SK-N-SH (cell line): ENCODE measurements at regions not wholly inside any gene's neighbourhood (a gene's known extent, or its start where the extent isn't known, plus 50 kb on each side); places are given as distances from the start of the nearest gene placed in this dataset.
A peak's percentile ranks its signal among the peaks of the same experiment; 100 is the strongest.

Experiments used
- CTCF ChIA-PET: fragments of 300-600, 350-600 bp; formaldehyde crosslinking; extraction: SDS; loops from one replicate; lab custom pipeline; 2021; lab: Yijun Ruan, JAX
- POLR2A ChIA-PET: fragments of 350-600 bp; sonication (Branson Sonifier 250); formaldehyde crosslinking; extraction: SDS; loops from one replicate; lab custom pipeline; 2020; ENCODE audit warnings: antibody characterized with exemption, inconsistent platforms; lab: Yijun Ruan, JAX
- DNase-seq: peaks from one replicate; pipeline ENCODE4 v3.0.0; 2012
- H2AFZ ChIP-seq: fragments of 200-600 bp; sonication (generic); 2 replicates; pipeline ENCODE4 v1.8.1; 2016; ENCODE audit warnings: antibody characterized with exemption, mild to moderate bottlenecking, low read depth
- H3F3A ChIP-seq: fragments of 200-600 bp; sonication (generic); replicated peaks from 2 replicates; pipeline ENCODE3; 2016; ENCODE audit warnings: antibody characterized with exemption, mild to moderate bottlenecking; ENCODE audit not compliant: insufficient read depth
- H3K27ac ChIP-seq, 2 experiments: fragments of 200-500 bp in 1 of 2; fragments of 200-600 bp in 1 of 2; sonication (Bioruptor generic) in 1 of 2; sonication (generic), shearing (Covaris generic) in 1 of 2; 2 replicates each; pipeline versions ENCODE4 v1.5.1 to v1.6.1; 2014 to 2016; ENCODE audit warnings: low read depth in 2 of 2, inconsistent platforms in 1 of 2, low read length in 1 of 2, mild to moderate bottlenecking in 1 of 2, mixed read lengths in 1 of 2
- H3K27me3 ChIP-seq: fragments of 200-600 bp; sonication (generic), shearing (Covaris generic); 2 replicates; pipeline ENCODE4 v1.6.1; 2016; ENCODE audit warnings: mixed run types; ENCODE audit not compliant: insufficient read depth
- H3K36me3 ChIP-seq, 2 experiments: fragments of 200-500 bp in 1 of 2; fragments of 200-600 bp in 1 of 2; sonication (Bioruptor generic) in 1 of 2; sonication (generic) in 1 of 2; replicated peaks in 1 of 2; 2 replicates each; pipeline versions ENCODE3 to v1.5.1; 2014 to 2016; ENCODE audit warnings: low read length in 1 of 2, mild to moderate bottlenecking in 1 of 2; ENCODE audit not compliant: insufficient read depth in 2 of 2, control insufficient read depth in 1 of 2
- H3K4me1 ChIP-seq, 2 experiments: fragments of 200-500 bp in 1 of 2; fragments of 200-600 bp in 1 of 2; sonication (Bioruptor generic) in 1 of 2; sonication (generic), shearing (Covaris generic) in 1 of 2; 2 replicates each; pipeline versions ENCODE4 v1.5.1 to v1.6.1; 2014 to 2016; ENCODE audit warnings: low read depth in 1 of 2, low read length in 1 of 2, mixed run types in 1 of 2; ENCODE audit not compliant: insufficient read depth in 2 of 2, control insufficient read depth in 1 of 2
- H3K4me2 ChIP-seq: fragments of 200-600 bp; sonication (generic), shearing (Covaris generic); 2 replicates; pipeline ENCODE4 v1.6.1; 2017; ENCODE audit warnings: mixed run types
- H3K4me3 ChIP-seq, 2 experiments: fragments of 200-500 bp in 1 of 2; fragments of 200-600 bp in 1 of 2; sonication (Bioruptor generic) in 1 of 2; sonication (generic), shearing (Covaris generic) in 1 of 2; 2 replicates each; pipeline versions ENCODE4 v1.5.1 to v1.8.1; 2014 to 2016; ENCODE audit warnings: low read depth in 2 of 2, inconsistent platforms in 1 of 2, low read length in 1 of 2, mild to moderate bottlenecking in 1 of 2, mixed read lengths in 1 of 2, moderate library complexity in 1 of 2
- H3K79me2 ChIP-seq: fragments of 200-600 bp; sonication (generic); 2 replicates; pipeline ENCODE4 v1.8.1; 2017; ENCODE audit warnings: mild to moderate bottlenecking; ENCODE audit not compliant: insufficient read depth
- H3K9ac ChIP-seq: fragments of 200-600 bp; sonication (generic); 2 replicates; pipeline ENCODE4 v1.6.1; 2017; ENCODE audit warnings: mixed run types
- H3K9me2 ChIP-seq: fragments of 200-600 bp; sonication (generic); 2 replicates; pipeline ENCODE4 v1.6.1; 2017; ENCODE audit warnings: mixed run types
- H3K9me3 ChIP-seq: fragments of 200-600 bp; sonication (generic); 2 replicates; pipeline ENCODE4 v1.6.1; 2017; ENCODE audit warnings: mixed run types, mild to moderate bottlenecking, moderate library complexity
- H4K20me1 ChIP-seq: fragments of 200-600 bp; sonication (generic); 2 replicates; pipeline ENCODE4 v1.6.1; 2017; ENCODE audit warnings: mild to moderate bottlenecking, mixed run types; ENCODE audit not compliant: insufficient read depth
- CHD2 ChIP-seq: fragments of 150-350 bp; IDR thresholded peaks from 2 replicates; pipeline ENCODE4 v1.6.1; 2018; ENCODE audit warnings: low read length; ENCODE audit not compliant: partially characterized antibody
- EP300 ChIP-seq, 2 experiments: IDR thresholded peaks; 2 replicates each; pipeline versions ENCODE4 v1.4.0 to v1.6.1; 2012; ENCODE audit warnings: borderline replicate concordance in 1 of 2, low read depth in 1 of 2, low read length in 1 of 2
- EZH2phosphoT487 ChIP-seq: fragments of 200-600 bp; sonication (generic); IDR thresholded peaks from 2 replicates; pipeline ENCODE4 v1.6.1; 2017; ENCODE audit warnings: low read depth, mixed run types, mild to moderate bottlenecking, antibody characterized with exemption, moderate library complexity, borderline replicate concordance
- FOXJ3 ChIP-seq: sonication (generic); formaldehyde crosslinking; IDR thresholded peaks from 2 replicates; pipeline ENCODE4 v1.5.1; 2020; ENCODE audit warnings: mild to moderate bottlenecking, missing genetic modification reagents
- FOXM1 ChIP-seq: IDR thresholded peaks from 2 replicates; pipeline ENCODE4 v1.4.0; 2012; ENCODE audit warnings: low read depth, mild to moderate bottlenecking
- GATA2 ChIP-seq: sonication (generic); formaldehyde crosslinking; IDR thresholded peaks from 2 replicates; pipeline ENCODE4 v1.5.0; 2020; ENCODE audit warnings: mild to moderate bottlenecking, missing genetic modification reagents
- IRF3 ChIP-seq: fragments of 150-350 bp; IDR thresholded peaks from 2 replicates; pipeline ENCODE4 v1.6.1; 2016; ENCODE audit warnings: mild to moderate bottlenecking, low read depth, low read length
- JUND ChIP-seq: IDR thresholded peaks from 2 replicates; pipeline ENCODE4 v1.4.0; 2012
- MAX ChIP-seq: IDR thresholded peaks from 2 replicates; pipeline ENCODE4 v1.4.0; 2012; ENCODE audit warnings: low read depth
- MEF2A ChIP-seq: IDR thresholded peaks from 2 replicates; pipeline ENCODE4 v1.4.0; 2012; ENCODE audit warnings: low read depth, borderline replicate concordance
- MXI1 ChIP-seq: IDR thresholded peaks from 2 replicates; pipeline ENCODE4 v1.6.1; 2012; ENCODE audit warnings: mild to moderate bottlenecking, low read depth, low read length, improper control_type of control experiment
- NRF1 ChIP-seq: IDR thresholded peaks from 2 replicates; pipeline ENCODE4 v1.6.1; 2012; ENCODE audit warnings: low read depth, mild to moderate bottlenecking, low read length
- PBX3 ChIP-seq: IDR thresholded peaks from 2 replicates; pipeline ENCODE4; 2012
- POLR2AphosphoS5 ChIP-seq: IDR thresholded peaks from 2 replicates; pipeline ENCODE4 v1.6.1; 2012; ENCODE audit warnings: low read depth, low read length
- RAD21 ChIP-seq: IDR thresholded peaks from 2 replicates; pipeline ENCODE4 v1.6.1; 2012; ENCODE audit warnings: mild to moderate bottlenecking, low read length
- RCOR1 ChIP-seq: fragments of 150-350 bp; IDR thresholded peaks from 2 replicates; pipeline ENCODE4 v1.6.1; 2017; ENCODE audit warnings: antibody characterized with exemption, low read length
- RFX5 ChIP-seq: IDR thresholded peaks from 2 replicates; pipeline ENCODE4 v1.6.1; 2012; ENCODE audit warnings: mild to moderate bottlenecking, improper control_type of control experiment, low read length
- TCF12 ChIP-seq: IDR thresholded peaks from 2 replicates; pipeline ENCODE4 v1.4.0; 2012
- USF2 ChIP-seq: fragments of 150-350 bp; IDR thresholded peaks from 2 replicates; pipeline ENCODE4 v1.6.1; 2017; ENCODE audit warnings: antibody characterized with exemption, low read length, low read depth, borderline replicate concordance
- WGBS: methylation state at CpG from one replicate; pipeline ENCODE4 v1.1.6; 2017; ENCODE audit warnings: low lambda C conversion rate; 5-methylcytosine and 5-hydroxymethylcytosine counted together

GRCh38 chr5:9955586-9955985 lies 294.1 kb downstream of the ATPSCKMT start:
- no peak overlapping the region for H3K4me3 ChIP-seq
- H2AFZ ChIP-seq = no peak overlapping the region
- H4K20me1 ChIP-seq = no peaks in the 10 kb centered on the region
- peak overlapping the region in 1 of 2 experiments; percentile 95; a peak in 3 of 4 replicates for H3K27ac ChIP-seq
- WGBS = 25% methylated on average over 3 of the region's 3 CpGs
- H3K9ac ChIP-seq = no peak overlapping the region
- H3K79me2 ChIP-seq = no peaks in the 10 kb centered on the region
- no peaks in the 10 kb centered on the region for H3K9me2 ChIP-seq
- peaks cover 0 to 17% of the 10 kb centered on the region in 2 experiments; a peak in 2 of 4 replicates for H3K4me1 ChIP-seq
- no peaks in the 10 kb centered on the region for H3K27me3 ChIP-seq
- H3F3A ChIP-seq = no peaks in the 10 kb centered on the region
- no peaks in the 10 kb centered on the region for H3K36me3 ChIP-seq
- no peak for TF ChIP-seq USF2
- TF ChIP-seq CHD2 = no peak
- no peak for TF ChIP-seq TCF12
- TF ChIP-seq GATA2 (CRISPR knock-in tag) = no peak
- no peak for TF ChIP-seq MXI1
- TF ChIP-seq JUND = no peak
- no peak for TF ChIP-seq PBX3
- TF ChIP-seq RFX5 = no peak
- no peak for TF ChIP-seq POLR2AphosphoS5
- no peak for TF ChIP-seq IRF3
- no peak for TF ChIP-seq MAX
- no peak for TF ChIP-seq EZH2phosphoT487
- no peak for TF ChIP-seq EP300 (IDR thresholded peaks at IDR 0.05; ENCODE audit: borderline replicate concordance in 1 of 2, low read depth in 1 of 2, low read length in 1 of 2)
- DNase-seq = no peak
- ChIA-PET POLR2A (no interaction called here), CTCF (interaction anchor here (0.9 to 1.5 kb wide), 2 partner anchors 26 to 94 kb away, joined by 3 read pairs; no protein-coding TSS in a partner anchor)
- H3K4me2 ChIP-seq = no peak overlapping the region
- H3K9me3 ChIP-seq = no peaks in the 10 kb centered on the region

GRCh38 chr5:9954869-9955268 lies 294.8 kb downstream of the ATPSCKMT start:
- DNase-seq = peak; percentile 65
- peak; percentile 98 for TF ChIP-seq RCOR1
- TF ChIP-seq POLR2AphosphoS5 = no peak
- peak in 1 of 2 experiments; percentile 99; a peak in 2 of 4 replicates for TF ChIP-seq EP300 (IDR thresholded peaks at IDR 0.05; ENCODE audit: borderline replicate concordance in 1 of 2, low read depth in 1 of 2, low read length in 1 of 2)
- TF ChIP-seq NRF1 = no peak
- peak; percentile 39 for TF ChIP-seq RAD21
- TF ChIP-seq CHD2 = peak; percentile 81
- peak; percentile 59 for TF ChIP-seq TCF12
- TF ChIP-seq FOXM1 = no peak
- no peak for TF ChIP-seq MEF2A
- no peak for TF ChIP-seq FOXJ3
- peak; percentile 91 for TF ChIP-seq GATA2 (CRISPR knock-in tag)
- Histone ChIP-seq H3F3A (no peaks in the 10 kb centered on the region), H3K9ac (no peak overlapping the region), H4K20me1 (no peaks in the 10 kb centered on the region), H3K27me3 (no peaks in the 10 kb centered on the region), H3K9me2 (no peaks in the 10 kb centered on the region), H3K9me3 (no peaks in the 10 kb centered on the region), H3K4me2 (no peak overlapping the region), H3K4me3 (no peak overlapping the region), H3K36me3 (no peaks in the 10 kb centered on the region), H2AFZ (no peak overlapping the region), H3K27ac (peak overlapping the region in 1 of 2 experiments; percentile 98; a peak in 3 of 4 replicates), H3K79me2 (no peaks in the 10 kb centered on the region), H3K4me1 (peaks cover 0 to 17% of the 10 kb centered on the region in 2 experiments; a peak in 2 of 4 replicates)
- POLR2A ChIA-PET = interaction anchor here (1.5 kb wide), 1 partner anchor 295 kb away, joined by 3 read pairs; the partner anchor contains the start of genes ATPSCKMT and CCT5
- WGBS = 2% methylated on average over 2 of the region's 2 CpGs
- CTCF ChIA-PET = interaction anchor here (0.9 to 1.5 kb wide), 2 partner anchors 25 to 93 kb away, joined by 3 read pairs; no protein-coding TSS in a partner anchor
